GM18870 (cell line): ENCODE measurements at regions not wholly inside any gene's neighbourhood (a gene's known extent, or its start where the extent isn't known, plus 50 kb on each side); places are given as distances from the start of the nearest gene placed in this dataset.

Source experiments
- ATAC-seq: cut with Tn5 transposase; IDR thresholded peaks from one replicate; pipeline ENCODE4 v1.9.1; 2021; ENCODE audit warnings: moderate library complexity; ENCODE audit not compliant: unreplicated experiment

DNA sequence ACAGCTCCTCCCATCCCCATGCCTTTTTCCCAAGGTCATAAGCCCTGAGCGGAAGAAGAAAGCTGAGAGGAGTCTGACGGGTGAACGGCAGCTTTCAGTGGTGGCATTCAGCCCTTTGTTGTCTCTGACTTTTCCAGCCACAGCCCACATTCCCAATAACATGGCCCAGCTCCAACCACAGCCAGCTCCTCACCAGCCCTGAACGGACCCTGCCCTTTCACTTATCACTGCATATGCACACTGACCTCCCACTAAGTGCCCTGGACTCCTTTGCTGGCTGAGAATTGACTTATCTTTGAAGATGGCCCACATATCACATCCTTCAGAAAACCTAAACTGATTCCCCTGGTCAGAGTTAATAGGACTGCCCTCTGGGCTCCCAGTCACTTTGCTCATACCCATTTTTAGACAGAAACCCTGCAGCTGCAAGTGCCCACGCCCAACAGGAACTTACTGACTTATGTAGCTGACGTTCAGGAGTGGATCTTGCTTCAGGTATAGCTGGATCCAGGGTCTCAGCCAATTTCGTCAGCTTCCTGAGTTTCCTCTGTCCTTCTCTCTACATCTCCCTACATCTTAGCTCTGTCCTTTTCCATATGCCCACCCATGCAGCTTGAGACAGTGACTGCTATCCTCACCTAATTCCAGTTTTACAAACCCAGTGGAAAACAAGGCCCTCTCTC, 348.5 kb upstream of the PROK2 start:
- ATAC-seq = no peak

DNA sequence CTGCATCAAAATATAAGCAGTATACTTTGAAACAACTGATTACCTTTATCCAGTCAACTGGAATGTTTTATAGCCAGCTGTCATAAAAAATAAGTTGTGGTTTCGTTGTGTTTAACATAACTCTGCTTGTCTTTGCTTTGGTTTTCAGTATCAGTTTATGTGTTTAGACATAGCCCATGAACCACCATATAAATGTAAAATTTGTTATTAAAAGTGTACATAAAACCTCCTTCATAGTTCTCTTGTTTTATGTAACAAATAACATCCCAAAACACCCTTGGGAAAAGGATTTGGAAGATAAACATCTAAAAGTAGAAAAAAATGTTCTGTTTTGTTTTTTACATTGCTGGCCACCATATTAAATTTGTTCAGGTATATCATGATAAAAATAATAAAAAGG, 347.0 kb upstream of the PROK2 start:
- ATAC-seq = no peak

DNA sequence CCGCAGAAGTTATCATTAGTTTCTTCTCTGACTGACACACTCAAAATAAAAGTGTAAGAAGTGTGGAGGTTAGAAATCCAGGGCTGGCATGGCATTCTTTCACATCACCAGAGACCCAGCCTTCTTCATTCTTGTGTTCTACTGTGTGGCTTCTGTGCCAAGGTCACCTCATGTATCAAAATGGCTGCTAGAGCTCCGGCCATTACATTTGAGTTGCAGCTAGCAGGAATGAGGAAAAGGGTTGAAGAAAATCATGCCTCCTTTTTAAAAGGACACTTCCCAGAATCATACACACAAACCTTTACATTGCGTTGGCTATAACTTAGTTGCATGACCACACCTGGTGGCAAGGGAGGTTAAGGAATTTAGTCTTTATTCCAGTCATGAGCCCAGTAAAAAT, 345.6 kb upstream of the PROK2 start:
- no peak for ATAC-seq

DNA sequence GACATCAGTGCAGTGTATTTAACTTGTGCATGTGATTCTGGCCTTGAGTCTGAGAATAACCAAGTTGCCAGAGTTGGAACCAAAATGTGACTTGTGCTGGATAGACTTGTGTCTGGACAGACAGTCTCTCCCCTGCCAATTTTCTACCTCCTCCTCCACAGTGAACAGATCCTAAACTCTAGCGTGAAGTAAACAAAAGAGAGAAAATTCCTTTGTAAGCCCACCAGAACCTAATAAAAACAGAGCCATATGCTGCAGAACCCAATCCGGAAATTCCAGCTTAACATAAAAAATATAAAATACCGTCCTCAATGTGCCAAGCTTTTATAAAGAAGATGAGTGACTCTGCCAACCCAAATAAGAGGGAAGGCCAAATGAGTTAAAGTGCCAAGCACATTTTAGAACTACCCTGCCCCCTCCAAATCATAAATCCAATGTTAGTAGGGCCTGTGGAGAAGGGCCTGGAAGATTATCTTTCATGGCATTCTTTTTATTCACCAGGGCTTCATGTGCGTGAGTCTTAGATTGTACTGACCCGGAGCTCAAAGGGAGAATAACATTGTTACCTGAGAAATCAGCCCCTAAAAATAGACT, 344.6 kb upstream of the PROK2 start:
- no peak for ATAC-seq

GRCh38 chr3:72128921-72129320, 344.0 kb upstream of the PROK2 start:
- no peak for ATAC-seq

DNA sequence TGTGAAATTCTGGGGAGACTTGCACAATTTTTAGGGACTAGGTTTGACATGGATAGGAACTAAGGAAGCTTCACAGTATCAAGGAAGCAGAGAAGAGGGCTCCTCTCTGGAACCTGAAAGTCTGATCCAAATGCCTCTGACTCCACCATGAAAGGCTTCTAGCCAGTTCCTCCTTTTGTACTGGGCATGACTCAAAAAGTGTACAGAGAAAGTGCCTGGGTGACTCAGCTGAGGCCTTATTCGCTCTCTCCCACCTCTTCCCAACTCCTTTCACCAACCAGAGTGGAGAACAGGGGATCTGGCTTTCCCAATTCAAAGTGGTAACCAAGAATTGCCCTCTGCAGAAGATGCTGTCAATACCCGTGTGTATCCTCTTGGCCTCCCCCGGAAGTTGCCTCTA, 342.9 kb upstream of the PROK2 start:
- ATAC-seq = no peak

DNA sequence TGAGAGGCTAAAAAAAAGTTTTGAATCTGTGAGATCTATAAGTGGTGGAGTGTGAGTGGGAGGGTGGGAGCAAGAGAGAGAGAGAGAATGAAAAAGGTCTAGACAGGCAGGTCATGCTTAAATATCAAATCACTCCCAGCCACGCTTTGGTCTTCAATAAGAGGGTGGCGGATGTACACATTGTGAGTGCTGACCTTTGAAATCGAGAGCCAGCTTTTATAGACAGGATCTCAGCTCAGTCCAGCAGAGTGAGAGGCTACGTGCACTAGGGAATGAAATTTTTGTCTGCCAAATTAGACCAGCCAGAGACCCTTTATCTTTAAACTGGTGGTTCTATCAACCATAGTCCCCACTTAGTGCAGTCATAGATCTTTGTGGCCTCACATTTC, 342.3 kb upstream of the PROK2 start:
- ATAC-seq = no peak

DNA sequence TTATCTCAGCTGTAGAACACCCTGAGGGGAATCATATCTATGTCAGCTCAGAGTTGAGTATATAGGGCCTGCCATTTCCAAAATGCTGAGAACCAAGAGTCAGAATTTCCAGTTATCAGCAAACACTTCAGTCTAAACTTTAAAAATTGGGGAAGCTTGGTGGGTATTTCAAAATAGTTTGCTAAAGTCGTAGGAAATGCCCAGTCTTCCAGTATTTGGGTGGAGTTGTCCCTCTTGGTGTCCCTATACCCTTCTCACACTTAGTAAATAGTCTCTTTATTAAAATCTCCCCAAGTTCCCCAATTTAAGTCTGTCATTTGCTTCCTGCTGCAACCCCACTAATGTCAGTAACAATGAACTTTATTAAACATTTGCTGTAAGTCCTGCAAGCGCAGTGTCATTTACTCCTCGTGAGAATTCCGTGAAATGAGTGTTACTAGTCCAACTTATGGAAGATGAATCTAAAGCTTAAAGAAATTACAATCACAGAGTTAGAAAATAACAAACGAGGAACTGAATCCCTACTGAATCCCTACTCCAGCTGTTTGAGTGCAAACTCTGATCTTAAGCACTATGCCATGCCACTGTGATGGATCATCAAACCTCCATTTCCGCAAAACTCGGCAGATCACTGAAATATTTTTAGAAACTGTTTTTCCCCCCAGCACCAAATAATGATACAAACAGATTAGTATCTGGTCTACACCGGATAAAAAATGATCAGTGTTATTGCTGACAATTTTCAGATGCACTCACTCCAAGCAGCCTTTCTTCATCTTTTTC, 341.7 kb upstream of the PROK2 start:
- no peak for ATAC-seq

- ATAC-seq = peak; percentile 48
Measured at GRCh38 chr3:72123908-72124441, 339.0 kb upstream of the PROK2 start.

GRCh38 chr3:72120806-72121778, 336.1 kb upstream of the PROK2 start:
- ATAC-seq = peak; percentile 77

GRCh38 chr3:72120039-72120438, 335.1 kb upstream of the PROK2 start:
- no peak for ATAC-seq

DNA sequence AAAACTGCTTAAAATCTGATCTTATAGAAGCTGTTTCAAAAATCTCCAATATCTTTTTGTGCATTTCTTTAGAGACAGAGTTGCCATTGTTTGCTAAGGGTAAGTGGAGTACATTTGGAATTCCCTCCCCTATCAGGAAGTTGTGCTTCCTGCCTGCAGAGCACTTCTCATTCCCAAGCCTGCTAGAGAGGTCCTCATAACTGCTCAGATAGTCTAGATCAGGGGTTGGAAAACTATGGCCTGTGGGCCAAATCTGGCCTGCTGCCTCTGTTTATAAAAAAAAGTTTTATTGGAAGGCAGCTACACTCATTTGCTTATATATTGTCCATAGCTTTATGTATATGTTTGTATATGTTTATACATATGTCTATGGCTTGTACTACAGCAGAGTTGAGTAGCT, 333.7 kb upstream of the PROK2 start:
- ATAC-seq = no peak

- no peak for ATAC-seq
Measured at GRCh38 chr3:72116226-72116625, 331.3 kb upstream of the PROK2 start.

GRCh38 chr3:72115307-72115706, 330.4 kb upstream of the PROK2 start:
- ATAC-seq = no peak

- ATAC-seq = no peak
Measured at GRCh38 chr3:72114773-72115172, 329.8 kb upstream of the PROK2 start.

DNA sequence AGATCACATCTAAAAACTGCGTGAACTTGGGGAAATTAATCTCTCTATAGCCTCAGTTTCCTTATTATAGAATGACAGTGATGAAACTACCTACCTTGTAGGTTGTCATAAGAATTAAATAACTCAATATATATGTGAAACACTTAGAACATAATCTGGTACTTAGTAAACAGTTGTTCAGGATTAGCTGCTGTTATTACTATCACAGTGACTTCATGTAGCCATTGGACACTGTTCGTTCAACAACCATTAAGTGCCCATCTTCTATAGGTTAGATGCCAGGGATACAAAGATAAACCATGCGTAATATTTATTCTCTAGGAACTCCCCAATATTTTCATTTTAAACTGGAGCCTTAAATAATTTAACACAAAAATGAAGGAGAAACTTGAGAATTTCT, 329.0 kb upstream of the PROK2 start:
- ATAC-seq = no peak

DNA sequence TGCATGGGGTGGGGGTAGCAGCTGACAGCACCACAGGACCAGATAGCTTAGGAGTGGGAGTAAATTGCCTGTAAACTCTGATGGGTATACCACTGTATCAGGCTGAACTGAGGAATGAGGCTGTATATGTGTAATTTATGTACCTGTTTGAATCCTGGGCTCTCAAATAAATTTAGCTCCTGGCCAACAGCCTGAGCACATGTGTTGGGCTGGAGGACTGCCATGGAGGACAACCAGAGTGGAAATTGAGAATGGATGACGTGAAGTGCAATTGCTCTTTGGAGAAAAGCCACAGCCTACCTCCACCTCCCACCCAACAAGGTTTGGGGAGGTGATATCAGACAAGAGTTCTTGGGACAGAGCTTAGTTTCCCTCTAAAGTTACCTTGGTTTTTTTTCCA, 328.6 kb upstream of the PROK2 start:
- no peak for ATAC-seq

DNA sequence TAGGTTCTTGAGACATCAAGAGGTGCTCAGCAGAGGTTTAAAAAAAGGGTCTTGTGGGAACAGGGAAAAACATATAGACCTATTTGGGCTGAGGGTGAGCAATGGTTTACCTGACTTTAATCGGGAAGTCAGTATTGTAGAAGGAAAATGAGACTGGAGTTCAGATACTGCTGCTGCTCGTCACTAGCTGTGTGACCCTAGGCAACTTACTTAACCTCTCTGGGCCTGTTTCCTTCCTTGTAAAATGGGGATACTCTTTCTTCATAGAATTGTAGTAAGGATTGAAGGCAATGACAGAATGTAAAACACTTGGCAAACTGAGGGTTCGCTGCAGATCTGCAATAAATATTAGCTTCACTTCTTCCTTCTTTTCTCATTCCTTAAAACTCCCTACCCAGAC, 327.5 kb upstream of the PROK2 start:
- ATAC-seq = no peak

DNA sequence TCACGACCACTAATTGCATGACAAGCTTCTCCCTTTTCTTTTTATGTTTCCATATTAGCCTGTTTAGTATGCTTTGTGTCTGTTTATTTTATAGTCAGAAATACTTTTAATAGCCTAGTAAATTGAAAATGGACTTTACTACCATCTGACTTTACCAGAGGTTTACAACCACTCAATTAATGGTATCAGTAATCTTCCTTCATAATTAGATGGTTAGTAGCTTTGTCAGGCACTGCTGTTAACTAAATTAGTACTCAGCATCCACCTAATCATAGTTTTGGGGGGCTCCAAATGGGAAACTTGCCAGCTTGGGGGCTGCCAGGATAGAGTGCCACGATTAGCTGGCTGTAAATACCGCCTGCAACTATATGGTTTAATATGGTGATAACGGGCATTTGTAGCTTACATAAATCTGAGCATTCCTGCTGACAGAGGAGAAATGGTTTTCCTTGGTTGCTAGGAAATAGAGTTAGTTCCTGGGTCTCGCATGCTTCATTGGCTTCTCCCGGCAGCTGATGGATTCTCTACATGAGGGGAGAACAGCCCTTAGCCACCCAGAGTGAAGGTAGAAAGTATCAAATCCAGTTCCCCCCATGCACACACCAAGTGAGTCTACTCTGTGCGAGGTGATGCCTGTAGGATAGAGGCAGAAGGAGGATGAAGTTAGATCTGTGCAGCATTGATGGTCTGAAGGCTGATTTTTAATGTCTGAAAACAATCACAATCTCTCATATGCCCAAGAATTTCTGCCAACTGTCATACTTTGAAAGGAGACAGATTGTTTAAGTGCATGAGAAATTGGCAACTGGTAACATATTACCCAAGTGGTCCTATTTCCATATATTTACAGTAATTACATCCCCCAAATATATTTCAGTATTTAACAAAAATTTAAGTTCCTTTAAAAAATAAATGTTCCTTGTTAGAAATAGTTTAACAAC, 326.6 kb upstream of the PROK2 start:
- no peak for ATAC-seq
